ENCODE measurements at regions not wholly inside any gene's neighbourhood (a gene's known extent, or its start where the extent isn't known, plus 50 kb on each side); places are given as distances from the start of the nearest gene placed in this dataset.

GRCh38 chr2:180508458-180508857 lies 471.9 kb upstream of the UBE2E3 start:
- TF ChIP-seq CTCF (IDR thresholded peaks at IDR 0.05), result no peak
- TF ChIP-seq POLR2A (IDR thresholded peaks at IDR 0.05), result no peak

All from Peyer's patch (tissue), 4 donors.